Suprapubic skin (tissue), 4 donors: ENCODE measurements at regions not wholly inside any gene's neighbourhood (a gene's known extent, or its start where the extent isn't known, plus 50 kb on each side); places are given as distances from the start of the nearest gene placed in this dataset.

ENCODE experiments used
- CTCF ChIP-seq, 2 donors: fragments of 200-600 bp in 1 of 2; fragments of 450-650 bp in 1 of 2; sonication (generic) in 1 of 2; IDR thresholded peaks; one replicate each; pipeline ENCODE4 v1.5.1; 2016 to 2019; ENCODE audit warnings: antibody characterized with exemption in 2 of 2, mild to moderate bottlenecking in 1 of 2, moderate library complexity in 1 of 2
- POLR2A ChIP-seq, 2 donors: fragments of 450-650 bp; IDR thresholded peaks; one replicate each; pipeline ENCODE4 v1.6.1; 2017; ENCODE audit warnings: antibody characterized with exemption in 2 of 2, mild to moderate bottlenecking in 2 of 2, moderate library complexity in 2 of 2
- POLR2AphosphoS5 ChIP-seq, 3 donors: sonication (generic); formaldehyde crosslinking; IDR thresholded peaks; one replicate each; pipeline ENCODE4 v1.6.1; 2017; ENCODE audit warnings: antibody characterized with exemption in 3 of 3

GRCh38 chr3:124611520-124611919, 118.7 kb upstream of the UMPS start:
- TF ChIP-seq POLR2AphosphoS5 (IDR thresholded peaks at IDR 0.05) (no peak), POLR2A (IDR thresholded peaks at IDR 0.05) (no peak), CTCF (IDR thresholded peaks at IDR 0.05) (no peak)
